Omental fat pad (tissue), 3 donors: ENCODE measurements at regions not wholly inside any gene's neighbourhood (a gene's known extent, or its start where the extent isn't known, plus 50 kb on each side); places are given as distances from the start of the nearest gene placed in this dataset.

Source experiments
- ATAC-seq: fragments of 150-250 bp; one replicate; pipeline ENCODE4 v1.9.1; 2016; ENCODE audit warnings: mild to moderate bottlenecking, moderate library complexity; ENCODE audit not compliant: low FRiP score
- DNase-seq: peaks from one replicate; pipeline ENCODE4 v3.0.0-alpha.2; 2019; ENCODE audit warnings: low spot score
- CTCF ChIP-seq, 3 donors: fragments of 450-650 bp; IDR thresholded peaks; one replicate each; pipeline ENCODE4 v1.5.1; 2016 to 2017; ENCODE audit warnings: antibody characterized with exemption in 3 of 3, mild to moderate bottlenecking in 3 of 3, moderate library complexity in 2 of 3

GRCh38 chr14:29352706-29353080, 575.0 kb downstream of the PRKD1 start:
- ATAC-seq = no peak
- TF ChIP-seq CTCF (IDR thresholded peaks at IDR 0.05) = no peak
- DNase-seq = no peak

- no peak for TF ChIP-seq CTCF (IDR thresholded peaks at IDR 0.05)
- ATAC-seq = no peak
- DNase-seq = no peak
Observed at GRCh38 chr14:29353513-29353912, 574.1 kb downstream of the PRKD1 start.

- no peak for DNase-seq
- no peak for ATAC-seq
Observed at GRCh38 chr14:29354486-29354885, 573.2 kb downstream of the PRKD1 start.

GRCh38 chr14:29355331-29355730, 572.3 kb downstream of the PRKD1 start:
- TF ChIP-seq CTCF (IDR thresholded peaks at IDR 0.05) = no peak
- ATAC-seq = no peak
- DNase-seq = no peak

More at GRCh38 chr14:29354486-29354885, 573.2 kb downstream of the PRKD1 start:
- TF ChIP-seq CTCF (IDR thresholded peaks at IDR 0.05) = no peak

- DNase-seq = no peak
- no peak for ATAC-seq
- no peak for TF ChIP-seq CTCF (IDR thresholded peaks at IDR 0.05)
Observed at GRCh38 chr14:29355846-29356245, 571.8 kb downstream of the PRKD1 start.

GRCh38 chr14:29360656-29361055, 567.0 kb downstream of the PRKD1 start:
- ATAC-seq = no peak
- no peak for TF ChIP-seq CTCF (IDR thresholded peaks at IDR 0.05)
- DNase-seq = no peak

DNA sequence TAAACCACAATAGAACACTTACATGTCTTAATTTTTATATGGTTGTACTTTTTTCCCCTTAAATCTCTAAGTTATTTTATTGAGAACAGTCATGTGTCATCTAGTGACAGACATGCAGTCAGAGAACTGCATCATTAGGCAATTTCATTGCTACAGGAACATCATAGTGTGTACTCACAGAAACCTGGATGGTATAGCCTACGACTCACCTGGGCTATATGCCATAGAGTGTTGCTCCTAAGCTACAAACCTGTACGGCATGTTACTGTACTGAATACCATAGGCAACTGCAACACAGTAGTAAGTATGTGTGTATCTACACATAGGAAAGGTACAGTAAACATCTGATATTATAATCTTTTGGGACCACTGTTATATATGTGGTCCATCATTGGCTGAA, 557.6 kb downstream of the PRKD1 start:
- TF ChIP-seq CTCF (IDR thresholded peaks at IDR 0.05) = no peak
- no peak for DNase-seq
- ATAC-seq = no peak
